IPS-NIHi7 (cell line): ENCODE measurements at regions not wholly inside any gene's neighbourhood (a gene's known extent, or its start where the extent isn't known, plus 50 kb on each side); places are given as distances from the start of the nearest gene placed in this dataset.

ENCODE experiments used
- DNase-seq: peaks from one replicate; pipeline ENCODE4 v3.0.0; 2012; ENCODE audit warnings: mixed read lengths; ENCODE audit errors: extremely low spot score

DNA sequence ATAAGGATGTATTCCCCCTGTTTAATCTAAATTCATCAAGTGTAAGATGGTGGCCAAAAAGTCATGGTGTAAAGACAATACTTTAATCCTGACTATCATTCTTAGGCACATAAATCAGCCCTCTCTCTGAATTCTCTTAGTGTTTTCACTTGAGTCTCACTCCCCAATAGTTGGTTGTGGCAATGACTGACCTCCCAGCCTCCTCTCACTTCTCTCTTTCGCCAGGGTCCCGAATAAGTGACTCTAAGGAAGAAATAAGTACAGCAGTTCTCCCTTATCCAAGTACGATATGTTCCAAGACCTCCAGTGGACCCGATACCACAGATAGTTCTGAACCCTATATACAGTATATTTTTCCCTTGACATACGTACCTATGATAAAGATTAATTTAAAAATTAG is 335.3 kb downstream of the MAF start:
- DNase-seq, result no peak

DNA sequence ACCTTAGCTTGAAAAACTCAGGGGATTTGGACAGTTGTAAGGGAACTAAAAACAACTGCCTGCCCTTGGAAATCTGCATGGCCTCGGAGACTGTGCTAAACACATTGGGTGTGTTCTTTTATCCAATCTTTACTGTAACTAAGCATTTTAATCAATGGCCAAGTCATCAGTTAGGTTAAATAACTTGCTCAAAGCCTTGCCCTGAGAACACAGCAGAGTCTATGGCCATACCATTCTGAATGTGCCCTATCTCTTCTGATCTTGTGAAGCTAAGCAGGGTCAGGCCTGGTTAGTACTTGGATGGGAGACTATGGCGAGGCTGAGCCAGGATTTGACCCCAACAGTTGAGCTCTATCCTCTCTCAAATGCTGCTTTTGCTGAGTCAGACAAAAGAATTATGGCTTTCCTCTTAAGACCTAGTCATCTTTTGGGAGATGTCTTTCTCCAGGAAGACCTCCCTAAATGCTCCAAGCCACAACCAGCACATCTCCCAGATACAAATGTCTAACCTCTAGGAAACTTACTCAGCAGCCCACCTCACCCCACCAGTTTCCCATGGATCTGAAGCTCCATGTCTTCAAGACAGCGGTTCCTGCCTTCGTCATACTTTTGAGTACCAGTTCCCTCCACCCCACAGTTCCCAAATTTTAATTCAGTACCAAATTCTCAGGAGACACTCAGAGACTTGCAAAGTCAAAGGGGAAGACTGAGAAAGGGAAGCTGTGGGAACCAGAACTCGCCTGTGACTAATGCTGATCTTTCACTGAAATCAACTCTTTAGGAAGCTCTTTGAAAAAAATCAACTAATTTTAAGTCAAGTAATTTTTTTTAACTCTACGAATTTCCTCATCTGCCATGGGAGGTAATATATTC is 336.1 kb downstream of the MAF start:
- DNase-seq, result no peak

DNA sequence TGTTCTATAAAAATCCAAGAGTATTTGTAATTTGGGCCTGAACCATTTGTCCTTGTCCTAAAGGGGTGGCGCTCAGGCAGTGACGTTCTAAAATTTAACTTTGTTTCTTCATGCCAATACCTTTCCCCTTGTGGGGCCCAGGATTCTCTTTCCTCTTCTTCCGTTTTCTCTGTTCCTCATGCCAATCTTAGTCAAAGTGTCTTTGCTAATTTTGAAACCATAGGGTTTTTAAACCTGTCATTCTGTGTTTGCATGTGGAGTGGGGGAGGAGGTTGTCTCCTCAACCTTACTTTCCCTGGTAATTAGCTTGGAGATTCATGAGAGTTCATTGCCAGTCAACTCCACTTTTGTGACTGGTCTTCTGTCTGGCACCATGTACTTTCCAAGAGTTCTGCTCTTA is 337.1 kb downstream of the MAF start:
- DNase-seq, result no peak
